Spleen (tissue), 7 donors: ENCODE measurements at regions not wholly inside any gene's neighbourhood (a gene's known extent, or its start where the extent isn't known, plus 50 kb on each side); places are given as distances from the start of the nearest gene placed in this dataset.

Source experiments
- CTCF ChIP-seq, 11 experiments: fragments of 200-600 bp in 7 of 11; fragments of 450-650 bp in 4 of 11; sonication (generic) in 4 of 11; IDR thresholded peaks in 8 of 11; conservative IDR thresholded peaks in 3 of 11; 1 replicate in 7 of 11; 2 replicates in 4 of 11; pipeline versions ENCODE4 v1.4.0 to v1.8.0; 2016 to 2021; ENCODE audit warnings: antibody characterized with exemption in 11 of 11, inconsistent platforms in 4 of 11, mild to moderate bottlenecking in 1 of 11
- POLR2A ChIP-seq, 3 donors: fragments of 450-650 bp; IDR thresholded peaks; one replicate each; pipeline ENCODE4 v1.5.1; 2017; ENCODE audit warnings: antibody characterized with exemption in 3 of 3, mild to moderate bottlenecking in 1 of 3
- POLR2AphosphoS5 ChIP-seq, 3 donors: sonication (generic); formaldehyde crosslinking; IDR thresholded peaks; one replicate each; pipeline ENCODE4 v1.5.1; 2017; ENCODE audit warnings: antibody characterized with exemption in 3 of 3
- donor health status: DM: no; HTN: no; CAD: no; lungs with moderate emphysema.
- donor health status: DM: no; HTN: no; CAD: no.
- donor health status: DM: no; HTN: no; CAD: no.

GRCh38 chr10:88126699-88127098 is 263.3 kb downstream of the PTEN start:
- TF ChIP-seq CTCF (IDR thresholded peaks at IDR 0.05 in 8 of 11, conservative IDR thresholded peaks at IDR 0.05 in 3 of 11), result no peak
- no peak for TF ChIP-seq POLR2AphosphoS5 (IDR thresholded peaks at IDR 0.05)
- no peak for TF ChIP-seq POLR2A (IDR thresholded peaks at IDR 0.05)
